GM12878 (cell line): ENCODE measurements at regions not wholly inside any gene's neighbourhood (a gene's known extent, or its start where the extent isn't known, plus 50 kb on each side); places are given as distances from the start of the nearest gene placed in this dataset.

Experiments used
- ATAC-seq: fragments of 200-7000 bp; cut with Tn5 transposase; 3 replicates; pipeline ENCODE4 v1.9.1; 2020; ENCODE audit warnings: mild to moderate bottlenecking, moderate library complexity
- BruUV-seq: library from RNA; stranded (reverse); fragments of 400-500 nt; replicated peaks from 2 replicates; lab custom pipeline; 2021; lab: Mats Ljungman, UMichigan
- CTCF ChIA-PET: fragments of 300-600 bp; sonication (Branson Sonifier 250); formaldehyde crosslinking; extraction: SDS; loops from one replicate; lab custom pipeline; 2021; ENCODE audit warnings: inconsistent platforms; lab: Yijun Ruan, JAX
- POLR2A ChIA-PET: fragments of 350-600 bp; formaldehyde crosslinking; extraction: SDS; loops from one replicate; lab custom pipeline; 2021; ENCODE audit warnings: inconsistent platforms; lab: Charles Lee
- RAD21 ChIA-PET: fragments of 300-600 bp; sonication (Branson Sonifier 250); formaldehyde crosslinking; loops from one replicate; lab custom pipeline; 2023; ENCODE audit warnings: antibody characterized with exemption; ENCODE audit not compliant: unreplicated experiment; lab: Charles Lee
- SMC1A ChIA-PET: fragments of 300-600 bp; sonication (Branson Sonifier 250); formaldehyde crosslinking; loops from one replicate; lab custom pipeline; 2023; ENCODE audit not compliant: unreplicated experiment, uncharacterized antibody; lab: Charles Lee
- DNase-seq: peaks from one replicate; pipeline ENCODE4 v3.0.0-alpha.2; 2011; ENCODE audit warnings: low read depth, low spot score
- FAIRE-seq: peaks from 3 replicates; lab custom pipeline; 2011; peaks lifted over from hg19 to GRCh38; lab: Jason Lieb, UNC
- H2AFZ ChIP-seq: 2 replicates; pipeline ENCODE4 v1.6.0; 2011; ENCODE audit warnings: low read depth, low read length, control low read depth; ENCODE audit not compliant: control insufficient read depth
- H3K27ac ChIP-seq: 2 replicates; pipeline ENCODE4 v1.5.1; 2011; ENCODE audit warnings: control low read depth; ENCODE audit not compliant: control insufficient read depth, insufficient read depth
- H3K27me3 ChIP-seq, 2 experiments: replicated peaks in 1 of 2; 2 replicates each; pipeline versions ENCODE4 v1.6.0 to v1.6.1; 2011; ENCODE audit warnings: low read length in 1 of 2; ENCODE audit not compliant: control insufficient read depth in 2 of 2, insufficient read depth in 2 of 2
- H3K36me3 ChIP-seq, 2 experiments: 2 replicates each; pipeline ENCODE4 v1.5.1; 2011; ENCODE audit warnings: low read length in 1 of 2; ENCODE audit not compliant: control insufficient read depth in 2 of 2, insufficient read depth in 2 of 2
- H3K4me1 ChIP-seq: 2 replicates; pipeline ENCODE4 v1.6.1; 2011; ENCODE audit warnings: mild to moderate bottlenecking, low read length, moderate library complexity, mixed read lengths; ENCODE audit not compliant: control insufficient read depth, insufficient read depth
- H3K4me2 ChIP-seq: 2 replicates; pipeline ENCODE4 v1.6.0; 2011; ENCODE audit warnings: control low read depth; ENCODE audit not compliant: control insufficient read depth, insufficient read depth
- H3K4me3 ChIP-seq: fragments of 200-600 bp; sonication (generic); 2 replicates; pipeline ENCODE4 v1.5.1; 2016
- H3K79me2 ChIP-seq: 2 replicates; pipeline ENCODE4 v1.6.0; 2011; ENCODE audit warnings: low read length; ENCODE audit not compliant: control insufficient read depth, insufficient read depth
- H3K9ac ChIP-seq: 2 replicates; pipeline ENCODE4 v1.8.0; 2011; ENCODE audit warnings: low read length, control low read depth, mixed read lengths; ENCODE audit not compliant: control insufficient read depth, insufficient read depth
- H3K9me3 ChIP-seq: replicated peaks from 3 replicates; pipeline ENCODE4 v1.5.1; 2011; ENCODE audit warnings: mild to moderate bottlenecking, low read length; ENCODE audit not compliant: control insufficient read depth, insufficient read depth
- H4K20me1 ChIP-seq: 2 replicates; pipeline ENCODE4 v1.6.0; 2011; ENCODE audit not compliant: control insufficient read depth, insufficient read depth
- BACH1 ChIP-seq: fragments of 450-650 bp; IDR thresholded peaks from 2 replicates; pipeline ENCODE4 v1.6.1; 2017; ENCODE audit warnings: mild to moderate bottlenecking, borderline replicate concordance
- BCL11A ChIP-seq: IDR thresholded peaks from 2 replicates; pipeline ENCODE4 v1.6.1; 2011; ENCODE audit warnings: low read depth, low read length
- BMI1 ChIP-seq: fragments of 450-650 bp; IDR thresholded peaks from 2 replicates; pipeline ENCODE4 v1.6.1; 2016; ENCODE audit warnings: mild to moderate bottlenecking, moderate library complexity, borderline replicate concordance
- CHD1 ChIP-seq: IDR thresholded peaks from 2 replicates; pipeline ENCODE4 v1.6.1; 2012; ENCODE audit warnings: low read depth, low read length, improper control_type of control experiment
- MEF2A ChIP-seq: IDR thresholded peaks from 2 replicates; pipeline ENCODE4 v1.6.1; 2011; ENCODE audit warnings: low read depth, mild to moderate bottlenecking, low read length, moderate library complexity; ENCODE audit not compliant: insufficient read depth
- NFXL1 ChIP-seq: fragments of 450-650 bp; IDR thresholded peaks from 2 replicates; pipeline ENCODE4 v1.6.1; 2017; ENCODE audit warnings: antibody characterized with exemption, mild to moderate bottlenecking, borderline replicate concordance
- NFYB ChIP-seq: IDR thresholded peaks from 2 replicates; pipeline ENCODE4 v1.6.1; 2011; ENCODE audit warnings: low read depth, mild to moderate bottlenecking, low read length, improper control_type of control experiment, moderate library complexity; ENCODE audit not compliant: insufficient read depth
- NR2C1 ChIP-seq: fragments of 450-650 bp; IDR thresholded peaks from 2 replicates; pipeline ENCODE4 v1.6.1; 2017; ENCODE audit warnings: antibody characterized with exemption, mild to moderate bottlenecking, moderate library complexity
- SPI1 ChIP-seq: IDR thresholded peaks from 2 replicates; pipeline ENCODE4 v1.6.1; 2011; ENCODE audit warnings: low read depth, mild to moderate bottlenecking, low read length, moderate library complexity, borderline replicate concordance; ENCODE audit not compliant: insufficient read depth
- ZZZ3 ChIP-seq: IDR thresholded peaks from 2 replicates; pipeline ENCODE4 v1.6.1; 2011; ENCODE audit warnings: low read depth; ENCODE audit not compliant: control insufficient read depth, insufficient read length
- WGBS: methylation state at CpG from one replicate; pipeline ENCODE4 v1.1.6; 2016; ENCODE audit warnings: low lambda C conversion rate; ENCODE audit not compliant: insufficient replicate concordance, insufficient coverage; ENCODE audit errors: missing lambda C conversion rate; 5-methylcytosine and 5-hydroxymethylcytosine counted together
- in situ Hi-C: fragments of 300-500 bp; cut with MboI; formaldehyde crosslinking; loops from 9 replicates; pipeline ENCODE4 v1.14.3; 2018; ENCODE audit warnings: mixed read lengths
- intact Hi-C: fragments of 100-400 bp; cut with micrococcal nuclease; formaldehyde crosslinking; loops from one replicate; pipeline ENCODE4 v1.14.2; 2022; ENCODE audit not compliant: unreplicated experiment
- TF ChIP-seq, protein P1 (sequence below): fragments of 450-650 bp; IDR thresholded peaks from 2 replicates; pipeline ENCODE4 v1.6.1; 2014; ENCODE audit warnings: mild to moderate bottlenecking

DNA sequence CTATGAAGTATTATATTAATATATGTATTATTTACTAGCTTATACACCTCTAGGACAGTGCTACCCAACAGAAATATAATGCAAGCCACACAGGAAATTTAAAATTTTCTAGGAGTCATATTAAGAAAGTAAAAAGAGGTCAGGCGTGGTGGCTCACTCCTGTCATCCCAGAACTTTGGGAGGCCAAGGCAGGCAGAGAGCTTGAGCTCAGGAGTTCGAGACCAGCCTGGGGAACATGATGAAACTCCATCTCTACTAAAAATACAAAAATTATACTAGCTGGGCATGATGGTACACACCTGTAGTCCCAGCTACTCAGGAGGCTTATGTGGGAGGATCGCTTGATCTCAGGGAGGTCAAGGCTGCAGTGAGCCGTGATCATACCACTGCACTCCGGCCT lies 237.6 kb upstream of the ZNF217 start:
- no peak for ATAC-seq
- CTCF ChIA-PET, result interaction anchor here (0.9 to 2.3 kb wide), 4 partner anchors 35 to 84 kb away, joined by 3 to 10 read pairs (median 6); no protein-coding TSS in a partner anchor
- Histone ChIP-seq H3K9ac (no peak overlapping the region), H2AFZ (no peak overlapping the region), H3K4me2 (no peak overlapping the region), H3K4me1 (peaks cover 54% of the 10 kb centered on the region), H3K27me3 (no peaks in the 10 kb centered on the region), H3K27ac (peak overlapping the region; percentile 91; the same call in 1 of the 2 replicates), H3K36me3 (no peaks in the 10 kb centered on the region), H3K9me3 (no peaks in the 10 kb centered on the region; the same call in none of the 3 replicates), H4K20me1 (no peaks in the 10 kb centered on the region), H3K79me2 (no peaks in the 10 kb centered on the region), H3K4me3 (no peak overlapping the region)
- SMC1A ChIA-PET, result interaction anchor here (0.9 to 5.8 kb wide), 31 partner anchors 10 to 221 kb away, joined by 3 to 49 read pairs (median 8); no protein-coding TSS in a partner anchor
- FAIRE-seq, result no peak
- peak; percentile 83 for TF ChIP-seq NFXL1
- TF ChIP-seq NR2C1, result 0 out of 2 replicates have a peak, but pooled peaks have one; percentile 2
- TF ChIP-seq BCL11A, result no peak
- WGBS, result 93% methylated on average over 5 of the region's 5 CpGs
- no peak for DNase-seq
- POLR2A ChIA-PET, result interaction anchor here (0.6 to 2.4 kb wide), 14 partner anchors 10 to 254 kb away, joined by 3 to 14 read pairs (median 4); no protein-coding TSS in a partner anchor
- RAD21 ChIA-PET, result interaction anchor here (0.5 to 2.9 kb wide), 21 partner anchors 9 to 136 kb away, joined by 3 to 18 read pairs (median 7); no protein-coding TSS in a partner anchor
- no TSS peak for BruUV-seq
- in situ Hi-C loops (no loop called here), intact Hi-C loops (loop anchor here (5.0 kb wide), 2 partner anchors 36 to 174 kb away; no protein-coding TSS in a partner anchor)

DNA sequence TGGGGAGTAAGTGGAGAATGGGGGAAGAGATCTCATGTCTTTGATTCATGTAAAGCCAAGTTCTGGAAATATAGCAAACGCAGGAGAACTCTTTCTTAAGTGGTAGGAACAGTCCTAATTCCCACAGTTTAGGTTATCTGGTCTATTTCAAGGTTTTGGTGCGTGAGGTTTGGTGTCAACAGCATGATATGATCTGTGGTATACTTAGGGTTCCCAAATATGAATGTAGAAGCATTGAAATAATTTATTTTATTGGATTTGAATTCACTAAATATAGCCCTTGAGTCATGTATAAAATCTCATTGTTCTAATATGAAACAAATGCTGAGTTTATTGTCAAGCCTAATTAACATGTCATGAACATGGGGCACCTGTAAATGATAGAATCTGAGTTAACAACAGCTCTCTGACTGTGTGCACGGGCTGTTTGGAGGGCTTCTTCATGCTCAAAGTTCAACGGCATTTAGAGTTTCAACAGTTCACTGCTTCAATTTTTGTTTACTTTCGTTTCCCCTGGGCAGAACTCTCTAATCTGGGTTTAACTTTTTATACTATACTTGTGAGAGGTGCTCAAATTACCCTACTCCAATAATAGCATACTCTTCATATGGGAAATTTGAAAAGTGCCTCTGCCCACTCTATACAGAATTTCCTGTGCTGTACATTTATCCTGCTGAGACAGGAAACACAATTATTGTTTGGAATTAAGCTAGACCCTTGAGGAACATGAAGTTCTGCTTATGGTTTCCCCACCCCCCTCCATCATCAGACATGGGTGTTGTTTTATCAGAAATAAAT lies 236.3 kb upstream of the ZNF217 start:
- BruUV-seq, result no TSS peak
- H3K9ac ChIP-seq, result peak overlapping the region; percentile 75
- ChIA-PET SMC1A (interaction anchor here (0.6 to 5.8 kb wide), 43 partner anchors 8 to 250 kb away, joined by 3 to 49 read pairs (median 5); no protein-coding TSS in a partner anchor), CTCF (interaction anchor here (0.7 to 2.3 kb wide), 9 partner anchors 10 to 200 kb away, joined by 3 to 10 read pairs (median 5); no protein-coding TSS in a partner anchor), POLR2A (interaction anchor here (0.7 to 2.4 kb wide), 14 partner anchors 11 to 248 kb away, joined by 3 to 14 read pairs (median 5); no protein-coding TSS in a partner anchor), RAD21 (interaction anchor here (0.6 to 2.9 kb wide), 23 partner anchors 10 to 122 kb away, joined by 3 to 18 read pairs (median 7); no protein-coding TSS in a partner anchor)
- H3K9me3 ChIP-seq, result no peaks in the 10 kb centered on the region; the same call in none of the 3 replicates
- H3K27me3 ChIP-seq, result no peaks in the 10 kb centered on the region
- peak overlapping the region; percentile 52; the same call in 1 of the 2 replicates for H2AFZ ChIP-seq
- FAIRE-seq (peak; percentile 35), ATAC-seq (peak; percentile 69), DNase-seq (no peak)
- H4K20me1 ChIP-seq, result no peaks in the 10 kb centered on the region
- H3K4me2 ChIP-seq, result peak overlapping the region; percentile 62
- H3K27ac ChIP-seq, result peak overlapping the region; percentile 91
- H3K79me2 ChIP-seq, result no peaks in the 10 kb centered on the region
- WGBS, result 2% methylated on average over 5 of the region's 5 CpGs
- no peaks in the 10 kb centered on the region for H3K36me3 ChIP-seq
- intact Hi-C loops, result loop anchor here (5.0 kb wide), 2 partner anchors 37 to 173 kb away; no protein-coding TSS in a partner anchor
- H3K4me3 ChIP-seq, result peak overlapping the region; percentile 56
- in situ Hi-C loops, result no loop called here
- peaks cover 48% of the 10 kb centered on the region for H3K4me1 ChIP-seq
- TF ChIP-seq SPI1 (0 out of 2 replicates have a peak, but pooled peaks have one; percentile 17), CHD1 (0 out of 2 replicates have a peak, but pooled peaks have one; percentile 74), BMI1 (no peak), NFYB (no peak), ZZZ3 (no peak), BACH1 (no peak), MEF2A (peak; percentile 77)
- TF ChIP-seq, protein P1, sequence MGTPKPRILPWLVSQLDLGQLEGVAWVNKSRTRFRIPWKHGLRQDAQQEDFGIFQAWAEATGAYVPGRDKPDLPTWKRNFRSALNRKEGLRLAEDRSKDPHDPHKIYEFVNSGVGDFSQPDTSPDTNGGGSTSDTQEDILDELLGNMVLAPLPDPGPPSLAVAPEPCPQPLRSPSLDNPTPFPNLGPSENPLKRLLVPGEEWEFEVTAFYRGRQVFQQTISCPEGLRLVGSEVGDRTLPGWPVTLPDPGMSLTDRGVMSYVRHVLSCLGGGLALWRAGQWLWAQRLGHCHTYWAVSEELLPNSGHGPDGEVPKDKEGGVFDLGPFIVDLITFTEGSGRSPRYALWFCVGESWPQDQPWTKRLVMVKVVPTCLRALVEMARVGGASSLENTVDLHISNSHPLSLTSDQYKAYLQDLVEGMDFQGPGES, result no peak
